Duodenal mucosa (tissue), 2 donors: ENCODE measurements at regions not wholly inside any gene's neighbourhood (a gene's known extent, or its start where the extent isn't known, plus 50 kb on each side); places are given as distances from the start of the nearest gene placed in this dataset.

Experiments used
- H3K27ac ChIP-seq: one replicate; pipeline ENCODE4 v1.7.0; 2013; ENCODE audit warnings: low read depth, low read length
- H3K27me3 ChIP-seq, 2 donors: one replicate each; pipeline ENCODE4 v1.7.0; 2013; ENCODE audit warnings: low read length in 2 of 2, control low read depth in 1 of 2; ENCODE audit not compliant: insufficient read depth in 2 of 2, control insufficient read depth in 1 of 2
- H3K36me3 ChIP-seq, 2 donors: one replicate each; pipeline ENCODE4 v1.7.0; 2013; ENCODE audit warnings: low read length in 2 of 2, control low read depth in 1 of 2; ENCODE audit not compliant: insufficient read depth in 2 of 2, control insufficient read depth in 1 of 2
- H3K4me1 ChIP-seq, 2 donors: one replicate each; pipeline ENCODE4 v1.7.0; 2013; ENCODE audit warnings: low read length in 2 of 2, control low read depth in 1 of 2; ENCODE audit not compliant: insufficient read depth in 2 of 2, control insufficient read depth in 1 of 2
- H3K4me3 ChIP-seq, 2 donors: one replicate each; pipeline ENCODE4 v1.7.0; 2013; ENCODE audit warnings: low read length in 2 of 2, low read depth in 1 of 2
- H3K9ac ChIP-seq, 2 donors: one replicate each; pipeline ENCODE4 v1.7.0; 2013; ENCODE audit warnings: low read length in 2 of 2, low read depth in 1 of 2
- H3K9me3 ChIP-seq, 2 donors: one replicate each; pipeline ENCODE4 v1.7.0; 2013; ENCODE audit warnings: low read length in 2 of 2, control low read depth in 1 of 2; ENCODE audit not compliant: control insufficient read depth in 1 of 2

- Histone ChIP-seq H3K36me3 (no peaks in the 10 kb centered on the region), H3K27me3 (peaks cover 0 to 14% of the 10 kb centered on the region in 2 donors), H3K27ac (no peak overlapping the region), H3K9ac (no peak overlapping the region), H3K9me3 (no peaks in the 10 kb centered on the region), H3K4me3 (no peak overlapping the region), H3K4me1 (peaks cover 0 to 5% of the 10 kb centered on the region in 2 donors)
Measured at GRCh38 chr22:27581236-27581635, 220.3 kb downstream of the MN1 start.

- Histone ChIP-seq H3K27me3 (peaks cover 0 to 12% of the 10 kb centered on the region in 2 donors), H3K4me3 (no peak overlapping the region), H3K36me3 (no peaks in the 10 kb centered on the region), H3K9ac (no peak overlapping the region), H3K27ac (no peak overlapping the region), H3K4me1 (peaks cover 0 to 2% of the 10 kb centered on the region in 2 donors), H3K9me3 (no peaks in the 10 kb centered on the region)
Measured at GRCh38 chr22:27581688-27582087, 219.9 kb downstream of the MN1 start.

GRCh38 chr22:27583856-27584255 is 217.7 kb downstream of the MN1 start:
- Histone ChIP-seq H3K4me1 (no peaks in the 10 kb centered on the region), H3K27ac (no peak overlapping the region), H3K4me3 (no peak overlapping the region), H3K27me3 (peaks cover 0 to 10% of the 10 kb centered on the region in 2 donors), H3K9ac (no peak overlapping the region), H3K9me3 (no peaks in the 10 kb centered on the region), H3K36me3 (no peaks in the 10 kb centered on the region)

- H3K4me3 ChIP-seq: no peak overlapping the region
- H3K4me1 ChIP-seq: no peaks in the 10 kb centered on the region
- H3K9me3 ChIP-seq: no peaks in the 10 kb centered on the region
- no peak overlapping the region for H3K9ac ChIP-seq
- H3K27ac ChIP-seq: no peak overlapping the region
- H3K36me3 ChIP-seq: no peaks in the 10 kb centered on the region
- peaks cover 0 to 8% of the 10 kb centered on the region in 2 donors for H3K27me3 ChIP-seq
Measured at GRCh38 chr22:27585141-27585540, 216.4 kb downstream of the MN1 start.

GRCh38 chr22:27588268-27588667 is 213.3 kb downstream of the MN1 start:
- H3K36me3 ChIP-seq: no peaks in the 10 kb centered on the region
- H3K9me3 ChIP-seq: peaks cover 0 to 2% of the 10 kb centered on the region in 2 donors
- no peak overlapping the region for H3K27ac ChIP-seq
- H3K27me3 ChIP-seq: peaks cover 0 to 6% of the 10 kb centered on the region in 2 donors
- no peak overlapping the region for H3K9ac ChIP-seq
- no peaks in the 10 kb centered on the region for H3K4me1 ChIP-seq
- no peak overlapping the region for H3K4me3 ChIP-seq

GRCh38 chr22:27588915-27589314 is 212.6 kb downstream of the MN1 start:
- H3K27ac ChIP-seq: no peak overlapping the region
- no peaks in the 10 kb centered on the region for H3K36me3 ChIP-seq
- H3K4me3 ChIP-seq: no peak overlapping the region

GRCh38 chr22:27591060-27591459 is 210.5 kb downstream of the MN1 start:
- Histone ChIP-seq H3K9ac (no peak overlapping the region), H3K4me1 (no peaks in the 10 kb centered on the region), H3K36me3 (no peaks in the 10 kb centered on the region), H3K27me3 (peaks cover 0 to 3% of the 10 kb centered on the region in 2 donors), H3K4me3 (no peak overlapping the region), H3K9me3 (peaks cover 0 to 2% of the 10 kb centered on the region in 2 donors), H3K27ac (no peak overlapping the region)

More at GRCh38 chr22:27588915-27589314, 212.6 kb downstream of the MN1 start:
- no peak overlapping the region for H3K9ac ChIP-seq
- no peaks in the 10 kb centered on the region for H3K4me1 ChIP-seq
- H3K9me3 ChIP-seq: peaks cover 0 to 2% of the 10 kb centered on the region in 2 donors
- H3K27me3 ChIP-seq: peaks cover 0 to 6% of the 10 kb centered on the region in 2 donors

GRCh38 chr22:27593378-27593777 is 208.2 kb downstream of the MN1 start:
- Histone ChIP-seq H3K36me3 (no peaks in the 10 kb centered on the region), H3K4me1 (no peaks in the 10 kb centered on the region), H3K9me3 (peaks cover 0 to 2% of the 10 kb centered on the region in 2 donors), H3K27me3 (peaks cover 0 to 3% of the 10 kb centered on the region in 2 donors), H3K27ac (no peak overlapping the region), H3K4me3 (no peak overlapping the region), H3K9ac (no peak overlapping the region)

- Histone ChIP-seq H3K9ac (no peak overlapping the region), H3K4me1 (no peaks in the 10 kb centered on the region), H3K27ac (no peak overlapping the region), H3K9me3 (peaks cover 0 to 2% of the 10 kb centered on the region in 2 donors), H3K36me3 (no peaks in the 10 kb centered on the region), H3K27me3 (peaks cover 0 to 3% of the 10 kb centered on the region in 2 donors), H3K4me3 (no peak overlapping the region)
Measured at GRCh38 chr22:27594020-27594419, 207.5 kb downstream of the MN1 start.

GRCh38 chr22:27594474-27595134 is 207.0 kb downstream of the MN1 start:
- no peaks in the 10 kb centered on the region for H3K4me1 ChIP-seq
- H3K27me3 ChIP-seq: peaks cover 0 to 3% of the 10 kb centered on the region in 2 donors
- no peak overlapping the region for H3K4me3 ChIP-seq
- H3K9me3 ChIP-seq: peaks cover 0 to 2% of the 10 kb centered on the region in 2 donors
- H3K27ac ChIP-seq: no peak overlapping the region
- no peak overlapping the region for H3K9ac ChIP-seq
- H3K36me3 ChIP-seq: no peaks in the 10 kb centered on the region
